A204.1 (cell line): ENCODE measurements at regions not wholly inside any gene's neighbourhood (a gene's known extent, or its start where the extent isn't known, plus 50 kb on each side); places are given as distances from the start of the nearest gene placed in this dataset.

Source experiments
- FAIRE-seq: peaks from 2 replicates; lab custom pipeline; 2012; peaks lifted over from hg19 to GRCh38; lab: Jason Lieb, UNC

DNA sequence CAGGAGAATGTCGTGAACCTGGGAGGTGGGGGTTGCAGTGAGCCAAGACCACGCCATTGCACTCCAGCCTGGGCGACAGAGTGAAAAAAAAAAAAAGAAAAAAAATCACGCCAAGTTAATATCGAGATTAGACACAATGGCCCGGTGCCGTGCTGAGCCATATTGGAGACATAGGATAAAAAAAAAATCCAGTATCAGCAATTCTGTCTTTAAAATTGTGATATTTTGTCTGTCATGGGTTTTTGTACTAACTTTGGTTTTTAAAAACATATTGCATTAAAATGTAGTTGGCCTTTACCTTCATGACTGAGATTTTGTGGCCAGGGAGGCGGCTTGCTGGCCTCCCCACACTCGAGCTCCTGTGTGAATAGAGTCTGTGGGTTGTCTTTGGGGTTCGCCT lies 62.8 kb upstream of the PITRM1 start:
- FAIRE-seq: no peak

DNA sequence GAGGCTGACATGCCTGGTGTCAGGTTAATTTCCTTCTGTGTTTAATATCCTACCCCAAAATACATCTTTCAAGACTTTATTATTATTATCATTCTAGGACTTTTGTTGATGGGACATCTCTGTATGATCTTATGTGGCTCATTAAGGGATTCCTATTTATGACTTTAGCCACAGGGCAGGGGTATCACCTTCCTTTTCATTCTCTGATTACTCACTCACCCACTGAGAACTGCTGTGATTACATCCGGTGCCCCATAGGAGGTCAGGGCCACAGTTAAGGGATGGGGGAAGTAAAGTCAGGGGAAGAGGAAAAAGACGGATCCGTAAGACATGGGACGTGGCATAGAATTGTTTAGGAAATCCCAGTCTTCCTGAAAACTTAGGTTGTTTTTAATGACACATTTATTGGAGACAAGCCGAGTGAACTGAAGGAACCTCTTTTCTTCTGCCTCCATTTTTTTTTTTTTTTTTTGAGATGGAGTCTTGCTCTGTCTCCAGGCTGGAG lies 61.0 kb upstream of the PITRM1 start:
- FAIRE-seq: no peak

DNA sequence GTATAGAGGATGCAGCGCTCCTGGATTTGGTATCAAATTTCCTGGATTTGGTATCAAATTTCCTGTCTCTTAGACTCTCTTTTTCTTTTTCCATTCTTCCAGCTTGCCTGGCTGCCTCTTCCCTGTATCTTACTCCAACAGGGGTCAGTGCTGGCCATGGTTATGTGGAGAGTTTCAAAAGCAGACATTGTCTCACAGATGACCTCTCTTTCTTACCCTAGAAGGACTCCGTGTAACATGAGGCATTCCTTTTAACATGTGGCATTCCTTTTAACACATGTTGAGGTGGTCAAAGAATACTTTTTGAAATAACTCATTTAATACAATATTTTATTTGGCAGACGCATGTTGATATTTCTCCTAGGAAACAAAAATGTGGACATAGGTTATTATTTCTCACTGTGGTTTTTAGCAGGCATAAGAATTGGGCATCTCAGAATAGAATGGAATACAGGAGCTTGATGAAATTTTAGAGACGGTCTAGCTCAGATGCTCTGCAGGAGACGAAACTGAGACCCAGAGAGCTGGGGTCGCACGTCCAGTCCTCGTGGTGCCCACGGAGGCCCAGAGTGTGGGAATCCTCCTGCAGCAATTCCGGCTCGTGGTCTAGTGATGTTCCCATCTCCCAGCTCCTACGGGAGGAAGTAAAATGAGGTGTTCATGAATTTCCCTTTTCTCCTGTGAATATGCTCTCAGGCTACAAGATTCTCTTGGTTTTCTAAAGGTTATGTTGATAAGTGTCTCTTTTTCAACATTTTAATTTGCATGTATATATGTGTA lies 59.6 kb upstream of the PITRM1 start:
- no peak for FAIRE-seq

DNA sequence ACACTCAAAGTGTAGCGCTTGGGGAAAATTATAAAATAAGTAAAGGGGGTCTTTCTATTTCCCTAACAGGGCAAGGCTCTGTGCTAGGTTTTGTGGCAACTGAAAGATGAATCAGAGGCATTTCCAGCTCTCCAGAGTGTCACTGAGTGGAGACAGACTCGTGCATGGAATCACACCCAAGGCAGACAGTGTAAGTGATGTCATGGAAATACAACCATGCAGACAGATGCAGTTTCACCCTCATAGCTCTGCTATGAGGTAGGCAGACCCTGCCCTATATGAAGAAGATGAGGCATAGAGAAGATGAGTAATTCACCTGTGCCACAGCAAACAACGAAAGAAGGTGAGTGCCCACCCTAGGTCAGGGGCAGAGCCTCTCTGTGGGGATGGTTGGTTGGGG lies 57.2 kb upstream of the PITRM1 start:
- FAIRE-seq: no peak

- FAIRE-seq: no peak
Observed at GRCh38 chr10:3228629-3228945, 56.0 kb upstream of the PITRM1 start.

DNA sequence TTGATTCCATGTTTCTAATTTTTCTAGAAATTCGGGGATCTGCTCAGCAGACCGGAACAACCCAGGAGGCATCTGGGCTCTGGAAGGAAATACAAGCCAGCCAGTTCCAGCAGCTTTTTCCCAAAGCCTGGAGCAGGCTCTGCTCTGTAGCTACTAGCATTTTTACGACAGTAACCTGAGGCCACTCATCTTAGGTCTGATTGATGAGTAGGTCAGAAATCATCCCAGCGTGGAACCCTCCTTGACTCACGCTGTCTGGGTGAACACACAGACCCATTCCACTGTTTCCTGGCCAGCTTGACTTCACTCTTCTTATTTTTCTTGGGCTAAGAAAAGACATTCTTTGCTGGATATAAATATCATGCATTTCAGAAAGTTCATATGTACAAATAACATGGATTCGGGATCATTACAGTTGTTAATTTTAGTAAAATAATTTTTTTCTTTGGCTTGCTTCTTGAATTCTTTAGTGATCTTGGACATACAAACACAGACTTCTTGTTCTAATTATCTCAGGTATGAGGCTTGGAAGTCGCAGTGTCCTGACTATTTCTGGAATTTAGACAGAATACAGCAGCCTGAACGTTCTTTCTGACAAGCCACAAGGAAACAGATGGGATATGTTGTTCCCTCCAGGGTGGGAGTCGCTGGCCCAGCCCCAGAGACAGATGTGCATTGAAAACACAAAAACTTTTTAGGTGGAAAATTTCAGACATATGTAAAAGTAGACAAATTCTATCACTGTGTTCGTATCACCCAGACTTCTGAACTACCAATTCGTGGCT lies 54.6 kb upstream of the PITRM1 start:
- no peak for FAIRE-seq

DNA sequence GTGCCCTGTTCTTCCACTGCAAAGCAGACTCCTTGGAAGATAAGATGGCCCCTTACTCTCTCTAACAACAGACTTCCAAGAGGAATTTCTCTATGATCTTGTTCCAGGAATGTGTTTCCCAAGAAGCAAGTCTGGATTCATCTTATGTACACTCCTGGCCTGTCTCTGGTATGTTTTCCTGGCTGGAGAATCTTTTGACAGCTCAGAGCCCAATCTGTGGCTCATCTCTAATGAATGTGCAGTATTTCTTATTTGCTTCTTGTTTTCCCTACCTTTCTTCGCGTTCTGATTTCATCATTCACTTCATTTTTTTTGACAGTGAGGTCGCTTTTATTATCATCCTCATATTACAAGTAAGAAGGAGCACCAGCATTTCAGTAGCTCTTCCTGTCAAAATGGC lies 53.0 kb upstream of the PITRM1 start:
- no peak for FAIRE-seq

DNA sequence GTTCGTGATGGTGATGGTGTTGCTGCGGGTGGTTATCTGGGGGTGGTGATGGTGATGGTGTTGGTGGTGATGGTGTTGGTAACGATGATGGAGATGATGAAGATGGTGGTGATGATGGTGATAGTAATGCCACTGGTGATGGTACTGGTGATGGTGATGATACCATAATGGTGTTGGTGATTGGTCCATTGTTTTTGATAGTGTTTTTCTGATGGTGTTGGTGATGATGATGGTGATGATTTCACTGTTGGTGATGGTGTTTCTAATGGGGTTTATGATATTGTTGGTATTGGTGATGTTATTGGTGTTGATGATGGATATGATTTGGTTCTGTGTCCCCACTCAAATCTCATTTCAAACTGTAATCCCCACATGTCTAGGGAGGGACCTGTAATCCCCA lies 51.7 kb upstream of the PITRM1 start:
- FAIRE-seq: no peak

GRCh38 chr10:3222626-3223025 lies 50.0 kb upstream of the PITRM1 start:
- FAIRE-seq: no peak
